ENCODE measurements at regions not wholly inside any gene's neighbourhood (a gene's known extent, or its start where the extent isn't known, plus 50 kb on each side); places are given as distances from the start of the nearest gene placed in this dataset.

DNA sequence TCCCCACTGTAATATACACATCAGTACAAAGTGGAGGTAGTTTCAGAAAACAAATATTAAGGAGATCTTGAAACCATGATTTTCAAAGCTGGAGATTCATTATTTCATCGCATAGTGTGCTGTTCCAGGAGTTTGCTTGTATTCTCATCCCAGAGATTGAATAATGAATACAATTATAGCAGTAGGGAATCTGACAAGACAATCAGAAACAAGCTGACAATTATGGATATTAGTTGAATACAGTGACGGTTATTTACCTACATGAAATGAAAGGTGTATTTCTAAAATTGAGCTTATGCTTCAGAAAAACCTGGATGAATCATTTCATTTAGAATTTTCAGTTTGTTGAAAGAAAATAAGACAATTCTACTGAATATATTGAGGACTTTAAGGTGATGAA, 2119.0 kb downstream of the MRPL39 start:
- no peak for DNase-seq

DNA sequence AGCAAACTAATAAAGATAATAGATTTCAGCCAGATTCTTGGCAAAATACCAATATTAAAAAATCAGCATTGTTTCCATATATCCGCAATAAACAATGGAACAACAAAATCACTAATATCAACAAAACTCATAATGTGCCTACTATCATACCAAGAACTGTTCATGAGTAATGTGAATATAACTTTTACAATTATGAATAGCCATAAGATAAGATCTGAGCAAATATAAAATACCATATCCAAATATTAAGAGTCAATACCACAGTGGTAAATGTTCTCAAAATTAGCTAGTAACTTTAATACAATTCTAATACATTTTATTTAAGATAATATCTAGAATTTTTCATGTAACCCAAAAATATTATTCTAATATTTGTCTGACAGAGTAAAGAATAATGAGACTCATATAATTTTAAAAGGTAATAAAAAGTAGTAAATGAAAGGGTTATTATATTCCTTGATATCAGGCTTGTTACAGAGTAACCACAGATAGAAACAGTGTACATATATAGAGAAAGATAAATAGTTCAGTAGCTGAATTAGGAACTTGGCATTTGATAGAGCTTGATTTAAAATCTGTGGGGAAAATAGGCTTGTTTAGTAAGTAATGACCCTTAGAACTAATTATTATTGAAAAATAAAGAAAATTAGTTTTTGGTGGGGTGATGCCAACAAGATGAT, 2126.6 kb downstream of the MRPL39 start:
- DNase-seq: no peak

DNA sequence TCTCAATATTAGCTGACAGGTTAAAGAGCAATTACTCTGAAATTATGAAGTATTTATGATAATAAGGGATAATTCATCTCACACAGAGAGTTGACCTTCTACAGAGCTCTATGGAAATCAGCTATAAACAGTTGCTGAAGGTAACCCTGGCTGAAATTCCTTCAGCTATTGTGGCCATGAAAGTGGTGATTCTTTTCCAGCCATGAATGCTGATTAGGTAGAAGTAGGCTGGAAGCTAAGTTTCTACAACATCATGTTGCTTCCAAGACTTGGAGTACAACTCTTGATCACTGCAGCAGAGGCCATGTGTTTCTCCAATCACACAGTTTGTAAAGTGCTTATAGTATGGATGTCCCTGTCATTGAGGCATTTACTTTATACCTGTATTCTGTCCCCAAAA, 2128.9 kb downstream of the MRPL39 start:
- no peak for DNase-seq

DNA sequence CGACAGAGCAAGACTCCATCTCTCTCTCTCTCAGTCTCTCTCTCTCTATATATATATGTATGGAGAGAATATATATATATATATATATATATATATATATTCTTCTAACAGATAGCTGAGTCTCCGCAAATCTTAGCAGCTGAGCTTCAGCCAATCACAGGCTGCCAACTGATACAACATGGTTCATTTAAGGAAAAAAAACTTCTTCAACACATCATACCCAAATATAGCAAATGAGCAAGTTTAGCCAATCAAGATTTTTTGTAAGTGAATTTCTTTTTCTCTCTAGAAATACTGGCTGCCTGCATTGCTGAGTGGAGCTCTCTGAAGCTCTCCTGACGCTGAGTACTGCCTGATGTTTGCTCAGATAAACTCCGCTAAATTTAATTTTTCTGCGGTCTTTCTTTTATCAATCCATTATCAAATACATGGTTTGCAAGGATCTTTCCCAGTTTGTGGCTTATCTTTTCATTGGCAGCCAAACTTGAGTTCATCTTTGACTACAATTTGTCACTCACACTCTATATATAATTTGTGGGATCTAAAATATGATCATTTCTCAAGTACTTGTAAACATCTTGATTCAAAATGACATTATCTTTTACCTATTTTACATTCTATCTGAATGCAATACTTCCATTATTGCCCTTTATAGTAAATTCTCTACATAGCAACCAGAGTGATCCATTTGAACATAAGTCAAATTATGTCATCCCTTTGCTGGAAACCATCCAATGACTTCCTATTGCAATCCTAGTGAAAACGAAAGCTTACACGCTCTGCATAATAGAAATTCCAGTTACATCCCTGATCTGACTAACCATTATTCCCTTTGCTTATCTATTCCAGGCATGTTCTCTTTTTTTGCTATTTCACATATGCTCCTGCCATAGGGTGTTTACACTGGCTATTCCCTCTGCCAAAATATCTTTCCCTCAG, 2131.7 kb downstream of the MRPL39 start:
- no peak for DNase-seq

DNA sequence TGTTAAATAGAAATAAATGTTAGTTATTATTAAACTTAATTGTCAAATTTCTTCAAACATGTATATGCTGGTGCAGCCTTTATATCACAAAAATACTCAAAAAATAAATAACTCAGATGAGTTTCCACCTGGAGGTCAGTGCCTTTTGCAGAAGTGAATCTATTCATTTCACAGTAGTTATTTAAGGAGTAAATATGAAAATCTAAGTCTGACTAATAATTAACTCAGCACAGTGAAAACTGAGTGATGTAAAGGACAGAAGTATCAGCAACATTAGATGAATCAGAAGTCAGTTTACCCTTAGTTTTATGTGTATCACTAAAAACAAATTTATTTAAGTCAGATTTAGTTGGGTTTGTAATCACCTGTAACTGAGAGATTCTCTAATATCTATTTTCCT, 2135.4 kb downstream of the MRPL39 start:
- no peak for DNase-seq

DNA sequence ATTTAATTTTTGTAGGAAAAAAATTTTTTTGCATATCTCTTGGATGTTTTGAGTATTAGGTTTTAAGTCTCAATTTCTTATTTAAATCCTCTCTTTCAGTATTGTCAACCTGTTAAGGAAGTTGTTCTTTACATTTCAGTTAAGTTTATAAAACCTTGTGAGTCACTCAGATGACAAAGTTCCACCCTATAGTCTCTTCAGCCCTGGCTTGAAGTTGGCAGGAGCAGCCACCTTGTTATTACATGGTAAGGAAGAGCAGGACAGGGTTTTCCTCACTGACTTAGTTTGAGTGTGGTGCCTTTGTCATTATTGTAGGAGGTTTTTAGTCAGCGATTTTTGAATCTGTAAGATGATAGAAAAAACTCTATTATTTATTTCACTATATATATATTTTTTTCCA, 2143.9 kb downstream of the MRPL39 start:
- no peak for DNase-seq

DNA sequence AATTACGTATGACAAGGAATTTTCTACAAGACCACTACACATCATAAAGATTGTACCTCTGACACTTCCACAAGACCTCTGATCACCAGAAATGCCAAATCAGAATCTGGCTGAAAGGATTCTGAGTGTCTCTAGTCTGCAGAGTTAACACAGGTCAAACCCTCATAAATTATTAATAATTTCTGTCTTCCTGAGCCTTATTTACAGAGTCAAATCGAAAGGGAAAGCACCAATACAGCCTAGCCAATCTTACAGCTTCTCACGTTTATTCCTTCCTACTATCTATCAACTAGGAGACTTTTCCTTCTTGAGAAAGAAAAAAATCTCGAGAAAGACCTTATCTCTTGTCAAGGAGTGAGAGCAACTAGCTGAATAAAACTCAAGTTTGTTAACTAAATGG, 2151.6 kb downstream of the MRPL39 start:
- DNase-seq: no peak

DNA sequence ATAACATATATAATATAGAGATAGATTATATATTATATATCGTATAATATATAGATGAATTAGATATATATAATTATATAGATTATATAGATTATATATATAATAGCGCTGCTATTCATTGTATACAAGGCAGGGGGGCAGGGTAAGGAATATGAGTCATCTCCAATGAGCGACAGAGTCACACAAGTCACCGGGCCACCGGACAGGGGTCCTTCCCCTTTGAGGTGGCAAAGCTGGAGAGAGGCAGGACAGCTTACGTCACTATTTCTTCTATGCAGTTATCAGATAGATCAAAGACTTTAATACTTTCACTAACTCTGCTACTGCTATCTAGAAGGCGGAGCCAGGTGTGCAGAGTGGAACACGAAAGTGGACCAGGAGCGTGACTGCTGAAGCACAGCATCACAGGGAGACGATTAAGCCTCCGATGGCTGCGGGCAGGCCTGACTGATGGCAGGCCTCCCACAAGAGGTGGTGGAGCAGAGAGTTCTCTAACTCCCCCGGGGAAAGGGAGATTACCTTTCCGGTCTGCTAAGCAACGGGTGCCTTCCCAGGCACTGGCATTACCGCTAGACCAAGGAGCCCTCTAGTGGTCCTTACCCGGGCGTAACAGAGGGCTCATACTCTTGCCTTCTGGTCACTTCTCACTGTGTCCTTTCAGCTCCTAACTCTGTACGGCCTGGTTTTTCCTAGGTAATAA, 2154.7 kb downstream of the MRPL39 start:
- no peak for DNase-seq

DNA sequence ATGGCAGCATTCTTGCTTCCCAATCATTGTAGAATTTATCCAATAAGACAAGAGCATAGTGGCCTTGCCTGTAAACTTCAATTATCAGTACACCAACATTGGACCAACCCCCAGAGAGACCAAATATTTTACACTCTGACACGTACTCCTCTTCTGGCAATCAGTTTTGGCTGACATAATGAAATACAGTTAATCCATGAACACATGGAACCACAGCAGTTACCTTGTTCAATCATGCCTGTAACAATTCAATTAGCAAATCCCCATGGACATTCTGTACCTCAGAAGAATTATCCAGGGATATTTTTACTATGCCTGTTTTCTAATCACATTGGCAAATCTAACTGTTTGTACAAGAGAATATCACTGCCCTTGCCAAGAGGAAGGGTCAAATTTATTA, 2162.0 kb downstream of the MRPL39 start:
- no peak for DNase-seq

DNA sequence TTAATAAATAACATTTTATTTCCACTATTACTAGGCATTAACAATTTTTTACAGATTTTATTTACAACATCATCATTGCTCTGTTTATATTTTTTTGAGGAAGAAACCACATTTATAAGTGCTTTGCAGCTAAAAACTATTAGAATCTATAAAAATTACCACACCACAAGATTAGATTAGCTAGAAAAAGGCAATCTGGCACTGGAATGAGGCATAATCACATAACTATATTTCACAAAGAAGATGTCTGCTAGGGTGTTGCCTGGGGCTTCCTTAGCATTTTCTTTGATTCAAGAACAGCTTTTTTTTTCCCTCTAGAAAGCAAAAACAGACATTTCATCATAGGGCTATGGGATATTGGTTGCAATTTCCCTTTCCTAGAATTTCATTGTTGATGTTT, 2169.2 kb downstream of the MRPL39 start:
- DNase-seq: no peak

DNA sequence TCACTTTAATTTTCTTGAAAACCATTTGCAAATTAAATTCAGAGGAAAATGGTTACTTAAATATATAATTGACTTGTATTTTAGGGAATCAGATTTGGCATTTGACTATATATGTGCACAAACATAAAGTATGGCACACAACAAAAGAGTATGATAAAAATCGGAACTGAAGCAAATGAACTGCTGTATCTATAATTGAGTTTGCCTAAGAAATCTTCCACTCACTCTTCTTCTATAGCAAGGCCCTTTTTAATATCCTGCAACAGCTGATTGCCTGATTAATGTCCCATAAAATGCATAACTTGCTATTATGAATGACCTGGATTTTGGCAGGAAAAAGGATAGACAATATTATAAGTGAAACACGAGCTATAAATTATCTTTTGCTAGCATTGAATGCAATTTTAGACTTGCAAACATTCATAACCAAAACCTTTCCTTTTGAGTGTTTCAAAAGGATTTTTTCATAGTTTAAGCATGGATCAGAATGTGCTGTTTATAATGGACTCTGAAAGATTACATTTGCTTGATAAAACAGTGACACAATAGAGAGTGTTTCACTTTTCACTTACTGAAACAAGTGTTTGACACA, 2204.3 kb downstream of the MRPL39 start:
- DNase-seq: no peak

DNA sequence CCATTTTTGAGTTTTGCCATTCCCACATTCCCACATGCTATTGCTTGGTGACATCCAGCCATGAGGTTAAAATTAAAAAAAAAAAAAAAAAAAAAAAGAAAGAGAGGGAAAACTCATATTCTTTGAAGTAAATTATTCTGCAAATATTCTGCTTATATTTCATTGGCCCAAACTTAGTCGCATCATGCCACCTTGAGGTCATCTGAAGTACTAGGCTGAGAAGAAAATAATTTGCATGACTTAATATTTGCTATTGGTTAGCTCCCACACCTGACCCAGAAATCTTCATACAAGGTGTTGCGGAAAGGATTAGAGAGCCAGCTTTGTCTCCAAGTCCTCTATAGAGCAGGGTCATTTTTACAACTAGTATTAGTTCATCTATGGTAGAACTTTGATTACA, 2206.0 kb downstream of the MRPL39 start:
- DNase-seq: no peak

DNA sequence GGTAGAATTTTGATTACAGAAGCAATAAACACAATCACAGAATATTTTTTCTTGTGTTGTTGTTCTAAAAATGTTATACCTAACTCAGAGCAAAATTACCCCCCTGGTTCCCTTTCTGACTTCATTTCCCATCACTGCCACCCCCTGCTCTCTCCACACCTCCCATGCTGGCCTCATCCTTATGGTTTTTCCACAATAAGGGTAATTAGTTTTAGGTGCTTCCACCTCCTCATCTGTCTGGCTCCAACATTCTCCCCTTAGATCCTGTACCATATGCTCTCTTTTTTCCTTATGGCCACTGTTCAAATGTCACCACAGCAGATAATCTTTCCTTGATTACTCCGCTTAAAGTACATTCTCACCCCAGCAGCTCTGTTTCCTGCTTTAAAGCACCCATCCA, 2208.6 kb downstream of the MRPL39 start:
- no peak for DNase-seq

DNA sequence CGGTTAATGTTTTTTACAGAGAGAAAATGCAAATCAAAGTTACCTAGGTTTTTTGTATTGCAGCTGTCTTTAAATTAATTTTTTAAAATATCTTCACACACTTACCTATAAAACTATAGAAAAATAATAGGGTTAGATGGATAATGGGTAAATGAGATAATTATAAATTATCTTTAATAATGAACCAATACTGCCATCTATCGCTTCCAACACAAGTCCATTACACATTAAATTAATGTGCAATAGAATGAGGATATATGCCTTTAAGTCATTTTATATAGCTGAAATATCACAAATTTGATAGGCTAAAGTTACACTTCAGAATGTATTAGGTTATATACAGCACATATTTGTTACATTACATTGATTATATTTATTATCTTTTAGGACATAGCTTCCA, 2212.8 kb downstream of the MRPL39 start:
- DNase-seq: no peak

DNA sequence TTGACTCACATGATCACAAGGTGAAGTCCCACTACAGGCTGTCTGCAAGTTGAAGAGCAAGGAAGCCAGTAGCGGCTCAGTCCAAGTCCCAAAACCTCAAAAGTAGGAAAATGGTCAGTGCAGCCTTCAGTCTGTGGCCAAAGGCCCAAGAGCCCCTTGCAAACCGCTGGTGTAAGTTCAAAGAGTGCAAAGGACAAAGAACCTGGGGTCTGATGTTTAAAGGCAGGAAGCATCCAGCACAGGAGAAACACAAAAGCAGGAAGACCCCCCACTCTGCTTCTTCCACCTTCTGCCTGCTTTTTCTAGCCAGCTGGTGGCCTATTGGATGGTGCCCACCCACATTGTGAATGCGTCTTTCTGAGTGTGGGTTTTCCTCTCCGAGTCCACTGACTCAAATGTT, 2222.6 kb downstream of the MRPL39 start:
- no peak for DNase-seq

DNA sequence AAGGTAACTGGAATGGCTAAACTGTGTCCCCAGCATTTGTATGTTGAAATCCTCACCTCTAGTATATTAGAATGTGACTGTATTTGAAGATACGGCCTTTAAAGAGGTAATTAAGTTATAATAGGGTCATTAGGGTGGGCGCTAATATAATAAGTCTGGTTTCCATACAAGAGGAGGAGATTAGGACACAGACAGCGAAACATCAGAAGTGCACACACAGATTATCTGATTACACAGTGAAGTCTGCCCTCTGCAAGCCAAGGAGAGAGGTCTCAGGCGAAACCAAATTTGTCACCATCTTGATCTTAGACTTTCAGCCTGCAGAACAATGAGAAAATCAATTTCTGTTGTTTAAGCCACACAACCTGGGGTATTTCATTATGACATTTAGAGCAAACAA, 2233.1 kb downstream of the MRPL39 start:
- no peak for DNase-seq

DNA sequence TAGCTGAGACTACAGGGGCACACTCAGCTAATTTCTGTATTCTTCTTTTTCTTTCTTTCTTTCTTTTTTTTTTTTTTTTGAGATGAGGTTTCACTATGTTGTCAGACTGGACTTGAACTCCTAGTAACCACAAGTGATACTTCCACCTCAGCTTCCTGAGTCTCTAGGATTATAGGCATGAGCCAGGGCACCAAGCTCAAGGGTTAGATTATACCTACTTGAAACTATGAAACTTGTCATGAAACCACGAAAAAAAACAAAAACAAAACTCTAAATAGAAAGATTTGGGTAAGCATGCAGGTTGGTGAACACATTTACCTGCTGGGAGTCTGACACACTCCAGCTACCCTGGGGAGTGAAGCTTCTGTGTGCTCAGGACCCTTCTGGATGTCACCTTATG, 2250.4 kb downstream of the MRPL39 start:
- DNase-seq: no peak

DNA sequence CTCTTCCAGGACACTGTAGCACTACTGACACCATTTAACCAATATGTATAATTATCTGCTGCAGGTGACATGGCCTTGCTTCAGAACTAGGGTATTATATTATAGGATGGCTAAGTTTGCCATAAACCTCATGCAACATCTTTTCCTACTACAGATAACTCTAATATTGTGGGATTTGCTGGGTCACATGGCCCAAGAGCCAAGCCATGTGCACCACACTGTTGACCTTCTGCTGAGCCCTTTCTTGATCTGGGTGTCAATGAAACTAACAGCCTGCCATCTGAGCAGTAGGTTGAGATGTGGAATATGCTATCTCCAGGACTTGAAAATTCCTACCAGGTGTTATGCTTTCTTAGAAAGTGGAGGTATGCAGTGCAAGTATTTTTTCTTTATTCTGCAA, 2291.1 kb downstream of the MRPL39 start:
- DNase-seq: no peak

DNA sequence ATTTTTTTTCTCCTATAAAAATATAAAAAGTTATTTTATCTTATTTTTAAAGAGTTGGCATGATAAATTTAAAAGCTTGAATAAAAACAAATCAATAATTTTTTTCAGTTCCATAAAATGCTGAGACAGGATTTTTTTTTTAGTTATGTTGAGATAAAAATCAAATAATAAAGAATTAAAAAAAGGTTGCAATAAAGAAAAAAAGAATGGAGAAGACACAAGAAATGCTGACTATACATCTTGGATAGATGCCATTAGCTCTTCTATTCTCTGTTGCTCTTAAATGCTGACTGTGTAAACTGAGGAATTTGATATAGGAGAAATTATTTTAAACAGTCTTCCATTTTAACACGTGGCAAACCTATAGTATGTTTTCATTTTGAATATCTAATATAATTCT, 2298.5 kb downstream of the MRPL39 start:
- DNase-seq: no peak

DNA sequence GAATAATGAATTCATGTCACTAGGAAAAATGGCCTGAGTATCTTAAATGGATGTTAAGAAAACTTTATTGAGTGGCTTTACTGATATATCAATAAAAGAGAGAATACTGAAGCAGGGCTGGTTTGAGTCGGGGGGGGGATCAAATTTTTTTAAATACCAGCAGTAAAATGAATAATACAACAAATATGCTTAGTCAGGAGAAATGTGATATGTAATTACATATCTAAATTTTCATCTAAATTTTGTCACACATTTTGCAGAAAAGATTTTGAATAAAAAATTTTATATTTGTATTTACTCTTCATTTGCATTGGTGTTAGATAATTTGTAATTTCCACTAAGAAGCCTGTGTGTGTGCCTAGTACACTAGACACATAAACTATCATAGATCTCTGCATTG, 2300.2 kb downstream of the MRPL39 start:
- no peak for DNase-seq

DNA sequence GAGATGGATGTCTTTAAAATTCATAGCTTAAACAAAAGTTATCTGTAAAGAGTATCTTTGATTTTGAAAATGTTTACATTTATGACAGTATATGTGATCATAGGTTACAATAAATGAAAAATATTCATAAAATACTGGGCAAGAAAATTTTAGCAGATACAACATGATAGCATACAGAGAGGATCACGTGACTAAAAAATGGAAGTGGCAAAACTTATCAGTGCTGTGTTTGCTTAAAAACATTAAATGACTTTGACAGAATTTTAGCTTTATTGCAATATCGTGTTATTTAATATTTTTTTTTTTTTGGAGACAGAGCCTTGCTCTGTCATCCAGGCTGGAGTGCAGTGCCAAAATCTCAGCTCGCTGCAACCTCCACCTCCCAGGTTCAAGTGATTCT, 2294.1 kb downstream of the NCAM2 start:
- no peak for DNase-seq

DNA sequence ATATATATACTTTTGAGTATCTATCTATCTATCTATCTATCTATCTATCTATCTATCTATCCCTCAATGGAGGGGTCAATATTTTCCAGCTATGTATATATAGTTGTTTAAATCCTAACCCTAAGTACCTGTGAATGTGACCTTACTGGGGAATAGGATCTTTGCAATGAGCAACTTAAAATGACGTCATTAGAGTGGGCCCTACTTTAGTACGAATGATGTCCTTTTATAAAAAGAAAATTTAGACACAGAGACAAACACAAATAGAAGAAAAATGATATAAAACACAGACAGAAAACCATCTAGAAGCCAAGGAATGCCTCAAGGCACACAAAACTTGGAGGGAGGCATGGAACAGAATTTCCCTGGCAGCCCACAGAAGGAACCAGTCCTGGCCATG, 2283.7 kb downstream of the NCAM2 start:
- no peak for DNase-seq

DNA sequence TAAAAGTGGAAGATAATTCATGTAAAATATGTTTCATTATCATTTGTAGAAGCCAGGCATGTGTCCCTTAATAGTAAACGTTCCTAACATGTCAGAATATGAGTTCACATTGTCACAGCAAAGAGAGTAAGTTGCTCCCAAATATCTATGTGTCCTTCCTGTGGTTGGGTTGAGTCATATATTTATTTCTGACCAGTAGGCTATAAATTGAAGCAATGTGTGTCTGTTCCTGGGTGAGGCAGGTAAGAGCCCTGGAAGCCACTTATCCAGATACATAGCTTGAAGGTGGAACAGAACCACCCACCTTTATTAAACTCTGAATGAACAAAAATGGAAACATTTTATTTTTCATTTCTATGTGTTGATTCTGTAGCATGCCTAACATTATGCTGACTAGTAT, 2251.6 kb downstream of the NCAM2 start:
- no peak for DNase-seq

DNA sequence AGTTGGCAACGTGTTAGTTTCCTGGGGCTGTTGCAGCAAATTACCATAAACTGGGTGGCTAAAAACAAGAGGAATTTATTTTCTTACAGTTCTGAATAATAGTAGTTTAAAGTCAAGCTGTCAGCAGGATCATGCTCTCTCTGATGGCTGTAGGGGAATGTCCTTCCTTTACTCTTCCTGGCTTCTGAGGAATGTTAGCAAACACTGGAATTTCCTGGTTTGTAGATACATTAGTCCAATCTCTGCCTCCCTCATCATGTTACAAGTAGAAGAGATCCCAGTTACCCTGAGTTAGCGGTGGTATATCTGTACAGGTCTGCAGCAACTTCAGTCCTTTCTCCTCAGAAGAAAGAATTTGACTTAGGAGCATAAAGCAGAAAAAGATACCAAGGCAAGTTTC, 2249.1 kb downstream of the NCAM2 start:
- DNase-seq: no peak
